ENCODE measurements at regions not wholly inside any gene's neighbourhood (a gene's known extent, or its start where the extent isn't known, plus 50 kb on each side); places are given as distances from the start of the nearest gene placed in this dataset.
"Not testable (repeated sequence)": the region's sequence is repeated elsewhere in the genome, so short reads cannot be mapped to it uniquely, and the experiment has no call there.

DNA sequence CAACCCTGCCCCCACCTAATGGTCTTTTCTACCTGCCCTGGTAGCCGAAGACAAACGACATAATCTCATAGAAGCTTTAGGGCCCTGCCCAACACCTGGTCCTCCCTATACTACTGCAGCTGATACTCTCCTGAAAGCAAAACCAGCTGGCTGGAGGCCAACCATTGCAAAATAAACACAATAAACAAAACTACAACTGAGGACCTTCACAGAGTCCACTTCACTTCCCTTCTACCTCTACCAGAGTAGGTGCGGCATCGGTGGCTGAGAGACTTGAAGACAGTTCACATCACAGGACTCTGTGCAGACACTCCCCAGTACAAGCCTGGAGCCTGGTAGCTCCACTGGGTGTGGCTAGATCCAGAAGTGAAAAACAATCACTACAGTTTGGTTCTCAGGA is 476.2 kb downstream of the MMUT start:
- DNase-seq, result no peak

DNA sequence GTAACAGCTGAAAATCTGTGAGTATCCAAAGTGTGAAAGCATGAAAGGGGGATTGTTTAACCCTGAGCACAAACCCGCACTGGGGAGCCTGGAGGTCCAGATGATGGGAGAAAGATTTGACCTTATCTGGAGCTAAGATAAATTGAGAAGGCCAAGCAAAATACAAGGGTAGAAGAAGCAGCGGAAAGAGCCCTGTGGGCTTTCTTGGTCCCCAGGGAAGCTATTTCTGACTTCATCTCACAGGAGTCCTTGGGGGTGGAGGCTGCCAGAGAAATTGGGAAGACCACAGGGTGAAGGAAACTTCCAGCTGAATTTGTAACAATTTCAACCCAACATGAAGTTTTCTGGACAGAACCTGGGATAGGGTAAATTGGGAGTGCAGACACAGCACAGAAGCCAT is 476.9 kb downstream of the MMUT start:
- no peak for DNase-seq

DNA sequence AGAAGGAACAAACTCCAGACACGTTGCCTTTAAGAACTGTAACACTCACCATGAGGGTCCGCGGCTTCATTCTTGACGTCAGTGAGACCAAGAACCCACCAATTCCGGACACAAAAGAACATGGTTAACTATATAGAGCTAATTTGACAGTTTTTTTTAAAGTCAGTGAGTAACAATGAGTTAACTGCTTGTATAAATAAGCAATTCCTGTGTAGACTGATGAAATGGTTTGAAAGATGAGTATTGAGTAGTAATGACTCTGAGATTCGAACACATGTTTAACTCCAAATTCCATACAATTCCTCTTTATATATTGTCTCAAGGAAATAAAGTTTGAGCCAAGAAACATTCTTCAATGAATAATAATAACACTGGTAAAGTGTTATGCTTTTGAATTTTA is 478.0 kb downstream of the MMUT start:
- peak; percentile 31 for DNase-seq

DNA sequence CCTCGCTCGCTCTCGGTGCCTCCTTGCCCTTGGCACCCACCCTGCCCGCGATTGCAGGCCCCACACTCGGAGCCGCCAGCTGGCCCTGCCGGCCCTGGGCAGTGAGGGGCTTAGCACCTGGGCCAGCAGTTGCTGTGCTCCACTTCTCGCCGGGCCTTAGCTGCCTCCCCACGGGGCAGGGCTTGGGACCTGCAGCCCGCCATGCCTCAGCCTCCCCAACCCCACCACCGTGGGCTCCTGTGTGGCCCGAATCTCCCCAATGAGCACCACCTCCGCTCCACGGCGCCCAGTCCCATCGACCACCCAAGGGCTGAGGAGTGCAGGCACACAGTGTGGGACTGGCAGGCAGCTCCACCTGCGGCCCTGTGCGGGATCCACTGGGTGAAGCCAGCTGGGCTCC is 479.1 kb downstream of the MMUT start:
- DNase-seq, result not testable (repeated sequence)

DNA sequence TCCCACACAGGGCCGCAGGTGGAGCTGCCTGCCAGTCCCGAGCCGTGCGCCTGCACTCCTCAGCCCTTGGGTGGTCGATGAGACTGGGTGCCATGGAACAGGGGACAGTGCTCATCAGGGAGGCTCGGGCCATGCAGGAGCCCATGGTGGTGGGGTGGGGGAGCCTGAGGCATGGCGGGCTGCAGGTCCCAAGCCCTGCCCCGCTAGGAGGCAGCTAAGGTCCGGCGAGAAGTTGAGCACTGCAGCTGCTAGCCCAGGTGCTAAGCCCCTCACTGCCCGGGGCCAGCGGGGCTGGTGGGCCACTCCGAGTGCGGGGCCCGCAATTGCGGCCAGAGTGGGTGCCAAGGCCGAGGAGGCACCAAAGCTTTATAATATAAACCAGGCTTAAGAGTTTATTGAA is 479.7 kb downstream of the MMUT start:
- no peak for DNase-seq

DNA sequence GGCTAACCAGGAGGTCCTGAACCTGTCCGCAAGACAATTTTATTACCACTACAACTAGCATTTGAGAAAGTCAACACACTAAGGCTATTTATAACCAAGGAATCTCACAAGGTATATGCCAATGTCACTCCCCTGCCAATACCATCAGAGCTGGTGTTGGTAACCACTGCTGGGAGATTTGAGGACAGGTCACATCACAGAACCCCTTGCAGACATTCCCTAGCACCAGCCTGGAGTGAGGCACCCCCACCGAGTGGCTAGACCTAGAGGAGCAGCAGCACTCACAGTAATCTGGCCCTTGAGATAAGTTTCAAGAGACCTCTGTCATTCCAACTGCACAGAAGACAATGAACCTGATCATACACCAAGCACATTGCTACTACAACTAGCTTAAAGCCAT is 483.2 kb downstream of the MMUT start:
- DNase-seq, result no peak

DNA sequence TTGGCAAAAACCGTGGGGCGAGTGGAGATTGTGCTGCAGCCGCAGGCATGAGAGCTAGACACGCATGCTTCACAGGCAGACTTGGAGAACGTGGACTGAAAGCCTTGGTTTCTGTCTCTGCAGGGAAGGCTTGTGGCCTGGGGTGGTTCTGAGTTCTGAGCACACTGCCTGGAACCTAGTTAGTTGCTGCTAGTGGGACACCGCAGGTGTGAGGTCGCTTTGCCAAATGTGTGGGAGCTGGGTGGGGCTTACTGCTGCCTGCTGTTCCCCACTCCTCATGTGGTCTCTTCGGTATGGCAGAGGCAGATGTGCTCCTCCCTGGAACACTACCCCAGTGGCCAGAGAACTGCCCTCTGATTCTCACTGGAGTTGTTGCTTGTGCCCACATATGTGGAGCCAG is 484.0 kb downstream of the MMUT start:
- DNase-seq, result no peak

DNA sequence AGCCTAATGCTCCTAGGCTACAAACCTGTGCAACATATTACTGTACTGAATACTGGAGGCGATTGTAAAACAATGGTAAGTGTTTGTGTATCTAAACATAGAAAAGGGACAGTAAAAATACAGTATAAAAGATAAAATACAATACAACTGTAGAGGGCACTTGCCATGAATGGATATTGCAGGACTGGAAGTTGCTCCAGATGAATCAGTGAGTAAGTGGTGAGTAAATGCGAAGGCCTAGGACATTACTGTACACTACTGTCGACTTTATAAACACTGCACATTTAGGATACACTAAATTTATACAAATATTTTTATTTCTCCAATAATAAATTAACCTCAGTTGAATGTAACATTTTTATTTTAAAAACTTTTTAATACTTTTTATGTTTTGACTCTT is 485.0 kb downstream of the MMUT start:
- no peak for DNase-seq

DNA sequence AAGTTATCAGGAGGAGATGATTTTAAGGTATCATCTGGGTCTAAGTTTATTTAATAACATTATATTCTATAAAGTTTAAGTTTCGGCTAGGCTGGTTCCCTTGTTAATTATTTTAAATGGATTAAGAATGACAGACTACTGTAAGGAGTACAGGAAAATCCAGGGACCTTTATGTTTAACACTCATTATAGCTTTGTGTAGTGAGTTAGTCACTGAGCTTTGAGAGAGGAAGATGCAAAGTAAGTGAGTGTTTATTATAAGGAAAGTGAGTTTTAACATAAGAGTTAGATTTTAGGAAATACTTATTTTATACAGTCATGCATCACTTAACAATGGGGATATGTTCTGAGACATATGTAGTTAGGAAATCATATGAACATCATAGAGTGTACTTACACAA is 485.5 kb downstream of the MMUT start:
- no peak for DNase-seq

DNA sequence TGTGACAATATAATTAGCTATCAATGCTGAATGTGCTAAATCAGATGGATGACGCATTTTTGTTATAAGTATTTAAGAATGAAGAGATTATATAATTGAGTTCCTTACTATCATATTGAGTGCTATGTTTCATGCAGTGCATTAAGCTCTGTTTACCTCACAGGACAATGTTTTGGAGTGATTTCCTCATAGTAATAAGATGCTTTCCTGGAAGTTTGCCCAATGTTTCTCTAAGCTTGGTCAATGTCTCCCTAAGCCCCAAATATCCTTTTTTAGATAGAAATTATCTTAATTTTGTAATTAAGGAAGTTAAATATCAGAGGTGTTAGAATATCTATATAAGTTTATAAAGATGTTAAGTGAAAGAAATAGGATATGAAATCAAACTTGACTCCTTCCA is 489.6 kb downstream of the MMUT start:
- DNase-seq, result no peak

DNA sequence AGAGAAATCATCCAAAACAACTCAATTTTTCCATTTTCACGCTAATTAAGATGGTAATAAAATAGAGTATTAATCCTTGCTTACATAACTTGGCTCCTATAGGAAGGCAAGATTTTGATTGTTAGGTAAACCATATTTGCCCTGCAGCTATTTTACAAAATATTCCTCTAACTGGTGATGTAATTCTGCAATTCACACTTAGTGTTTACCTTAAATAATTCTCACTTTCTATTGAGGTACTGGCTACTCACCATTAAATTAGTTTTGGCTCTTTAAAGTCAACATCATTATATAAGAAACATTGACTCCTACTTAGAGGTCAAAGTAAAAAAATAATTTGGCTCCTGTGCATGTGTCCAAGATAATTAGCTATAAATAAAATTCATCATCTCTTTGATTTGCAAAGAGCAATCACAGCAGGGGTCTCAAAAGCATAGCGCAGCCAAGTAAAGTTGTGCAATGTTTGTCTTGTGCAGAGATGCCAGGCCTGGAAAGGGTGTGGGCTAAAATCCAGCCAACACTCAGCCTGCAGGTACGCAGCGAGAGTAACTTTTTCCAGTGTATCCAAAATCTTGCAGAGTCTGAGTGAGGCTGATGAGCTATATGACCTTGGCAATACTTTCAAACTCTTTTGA is 501.2 kb downstream of the MMUT start:
- DNase-seq, result no peak

DNA sequence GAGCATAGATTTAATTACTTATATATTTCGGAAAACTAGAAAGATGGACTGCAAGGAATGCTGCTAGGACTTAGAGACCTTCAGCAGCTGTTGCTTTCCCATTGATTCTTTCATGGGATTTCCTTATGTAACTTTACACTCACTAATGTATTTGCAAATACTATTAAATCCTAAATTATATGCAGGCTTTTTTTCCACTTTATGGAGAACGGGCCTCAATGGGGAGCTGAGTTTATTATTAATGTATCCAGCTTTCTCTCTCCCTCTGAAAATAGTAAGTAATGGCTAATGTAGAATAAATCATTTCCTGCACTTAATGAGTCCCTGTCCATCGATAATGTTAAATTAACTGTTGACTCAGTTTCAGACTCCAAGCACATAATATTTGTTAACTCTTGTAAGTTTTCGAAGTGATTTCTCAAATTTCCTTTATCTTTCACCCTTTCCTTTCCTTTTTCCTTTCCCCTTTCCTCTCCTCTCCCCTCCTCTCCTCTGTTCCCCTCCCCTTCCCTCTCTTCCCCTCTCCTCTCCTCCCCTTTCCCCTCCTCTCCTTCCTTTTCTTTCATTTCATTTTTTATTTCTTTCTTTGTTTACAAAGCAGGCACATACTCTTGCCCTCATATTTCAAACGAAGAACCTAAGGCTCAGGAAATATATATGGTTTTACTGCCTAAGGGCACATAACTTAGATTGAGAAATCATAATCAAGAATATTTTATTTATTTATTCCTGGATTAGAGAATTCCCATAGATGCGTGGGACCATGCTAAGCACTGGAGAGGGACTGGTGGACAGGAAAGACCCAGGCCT is 503.6 kb downstream of the MMUT start:
- DNase-seq, result no peak

DNA sequence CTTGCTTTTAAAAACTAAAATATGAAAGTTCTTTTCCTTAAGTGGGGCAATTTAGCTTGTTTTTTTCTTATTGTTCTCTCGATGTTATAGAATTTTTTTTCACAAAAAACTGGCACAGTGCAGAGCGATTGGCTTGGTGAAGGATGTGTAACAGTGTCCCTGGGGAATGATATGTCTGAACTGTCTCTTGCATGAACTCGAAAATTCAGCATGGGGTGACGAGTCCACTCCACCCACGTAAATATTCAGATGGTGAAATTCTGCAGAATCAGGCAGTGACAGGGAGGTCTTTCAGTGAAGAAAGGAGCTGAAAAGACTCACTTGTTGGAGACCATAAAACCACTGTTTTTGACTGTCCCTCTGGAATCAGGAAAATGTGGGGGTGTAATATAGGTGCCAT is 505.3 kb downstream of the MMUT start:
- peak; percentile 7 for DNase-seq

DNA sequence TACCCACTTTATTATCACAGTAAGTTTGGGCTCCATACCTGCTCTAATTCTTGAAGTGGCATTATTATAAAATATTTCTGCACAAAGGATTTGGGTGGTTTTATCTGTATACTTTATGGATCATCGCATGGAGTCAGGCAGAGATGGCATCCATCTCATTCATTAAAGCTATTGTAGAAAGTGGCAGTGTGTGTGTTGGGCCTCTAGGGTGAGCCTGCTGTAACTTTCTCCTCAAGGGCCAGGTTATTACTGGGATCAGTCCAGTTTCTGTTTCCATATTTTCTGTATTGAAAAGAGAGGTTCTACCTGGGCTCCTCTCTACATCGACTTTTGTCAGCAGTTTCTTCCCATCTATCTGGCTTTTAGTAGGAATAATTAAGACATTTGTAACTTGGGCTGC is 511.1 kb downstream of the MMUT start:
- no peak for DNase-seq

DNA sequence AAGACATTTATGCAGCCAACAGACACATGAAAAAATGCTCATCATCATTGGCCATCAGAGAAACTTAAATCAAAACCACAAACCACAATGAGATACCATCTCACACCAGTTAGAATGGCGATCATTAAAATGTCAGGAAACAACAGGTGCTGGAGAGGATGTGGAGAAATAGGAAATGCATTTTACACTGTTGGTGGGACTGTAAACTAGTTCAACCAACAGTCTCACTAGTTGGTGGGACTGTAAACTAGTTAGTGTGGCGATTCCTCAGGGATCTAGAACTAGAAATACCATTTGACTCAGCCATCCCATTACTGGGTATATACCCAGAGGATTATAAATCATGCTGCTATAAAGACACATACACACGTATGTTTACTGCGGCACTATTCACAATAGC is 518.8 kb downstream of the MMUT start:
- DNase-seq, result not testable (repeated sequence)

DNA sequence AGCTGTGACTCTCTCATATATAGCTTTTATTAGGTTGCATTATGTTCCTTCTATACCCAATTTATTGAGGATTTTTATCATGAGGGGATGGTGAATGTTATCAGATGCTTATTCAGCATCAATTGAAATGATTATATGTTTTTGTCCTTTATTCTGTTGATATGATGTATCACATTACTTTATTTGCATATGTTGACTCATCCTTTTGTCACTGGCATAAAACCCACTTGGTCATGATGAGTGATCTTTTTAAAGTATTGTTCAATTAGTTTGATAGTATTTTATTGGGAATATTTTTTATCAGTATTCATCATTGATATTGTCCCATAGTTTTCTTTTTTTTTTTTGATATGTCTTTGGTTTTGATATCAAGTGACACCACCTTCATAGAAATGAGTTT is 529.9 kb downstream of the MMUT start:
- no peak for DNase-seq

DNA sequence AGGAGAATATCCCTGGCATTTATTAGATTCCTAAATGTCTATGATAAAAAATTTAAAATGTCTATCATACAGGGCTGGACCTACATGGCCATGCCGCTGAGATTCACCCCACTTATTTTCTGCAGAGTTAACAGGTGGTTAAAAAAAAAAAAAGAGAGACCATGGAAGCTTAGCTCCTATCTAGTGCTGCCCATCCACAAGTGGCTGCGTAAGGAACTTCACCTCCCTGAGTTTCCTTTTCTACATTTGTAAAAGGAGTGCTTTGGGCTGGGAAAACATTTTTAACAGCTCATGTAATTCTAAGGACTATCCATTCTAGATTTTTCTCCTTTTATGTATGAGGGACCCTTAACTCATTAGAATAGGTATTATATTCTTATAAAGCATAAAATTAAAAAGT is 534.1 kb downstream of the MMUT start:
- DNase-seq, result no peak

DNA sequence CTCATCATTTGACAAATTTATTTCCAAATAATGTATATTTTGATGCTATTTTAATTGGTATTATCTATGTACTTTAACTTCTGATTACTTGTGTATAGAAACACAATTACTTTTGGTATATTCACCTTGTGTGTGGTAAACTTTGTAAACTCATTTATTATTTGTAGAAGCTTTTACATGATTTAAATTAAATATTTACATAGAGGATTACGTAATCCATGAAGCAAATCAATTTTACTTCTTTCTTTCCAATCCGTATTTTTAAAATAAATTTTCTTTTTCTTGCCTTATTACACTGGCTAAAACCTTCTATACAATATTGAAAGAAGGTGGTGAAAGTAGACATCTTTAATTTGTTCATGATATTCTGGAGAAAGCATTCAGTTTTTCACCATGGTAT is 540.2 kb downstream of the MMUT start:
- DNase-seq, result no peak

DNA sequence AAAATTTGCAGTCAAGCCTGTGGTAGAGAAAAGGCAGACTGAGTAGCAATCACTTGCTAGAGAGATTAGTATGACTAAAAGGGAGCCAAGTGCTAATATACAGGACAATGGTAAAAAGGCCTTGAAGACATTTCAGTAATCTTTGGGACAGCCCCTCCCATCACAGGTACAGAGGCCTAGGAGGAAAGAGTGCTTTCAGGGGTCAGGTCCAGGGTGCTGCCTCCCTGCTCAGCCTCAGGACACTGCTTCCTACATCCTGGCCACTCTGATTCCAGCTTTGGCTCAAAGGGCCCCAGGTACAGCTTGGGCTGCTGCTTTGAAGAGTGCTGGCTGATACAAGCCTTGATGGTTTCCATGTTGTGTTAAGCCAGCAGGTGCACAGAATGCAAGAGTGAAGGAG is 543.5 kb downstream of the MMUT start:
- DNase-seq, result no peak

DNA sequence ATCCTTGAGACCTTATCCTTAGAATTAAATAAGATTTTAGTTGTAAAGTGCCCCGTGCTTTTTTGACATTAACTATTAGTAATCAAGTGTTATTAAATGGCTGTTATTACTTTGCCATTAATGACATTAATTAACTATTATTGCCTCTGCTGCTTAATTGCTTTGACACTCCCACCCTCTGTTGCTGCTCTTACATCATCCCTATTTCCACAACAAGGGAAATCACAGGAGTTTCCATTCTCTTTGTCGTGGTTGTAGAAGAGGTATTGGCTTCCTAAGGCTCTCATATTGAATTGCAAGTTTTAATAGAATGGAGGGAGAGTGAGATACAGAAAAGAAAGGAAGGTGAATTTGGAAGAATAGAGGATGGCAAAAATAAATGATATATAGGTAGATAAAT is 545.8 kb downstream of the MMUT start:
- DNase-seq, result no peak

DNA sequence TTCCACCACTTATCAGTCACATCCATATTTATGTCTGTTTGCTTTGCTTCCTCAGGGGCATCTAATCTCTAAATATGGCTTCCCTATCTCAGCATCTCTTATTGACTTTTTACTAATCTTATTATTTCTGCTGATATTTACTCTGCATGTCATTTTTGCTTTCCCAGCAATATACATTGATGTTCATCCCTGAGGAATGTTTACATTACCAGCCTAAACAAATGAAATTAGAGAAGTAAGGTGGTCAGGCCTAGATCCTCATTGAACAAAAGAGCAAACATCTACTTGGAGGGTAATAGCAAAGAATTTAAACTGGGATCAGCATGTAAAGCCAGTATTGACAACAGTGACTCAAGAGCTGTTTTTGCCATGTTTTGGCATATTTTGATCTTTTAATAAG is 546.4 kb downstream of the MMUT start:
- DNase-seq, result no peak

DNA sequence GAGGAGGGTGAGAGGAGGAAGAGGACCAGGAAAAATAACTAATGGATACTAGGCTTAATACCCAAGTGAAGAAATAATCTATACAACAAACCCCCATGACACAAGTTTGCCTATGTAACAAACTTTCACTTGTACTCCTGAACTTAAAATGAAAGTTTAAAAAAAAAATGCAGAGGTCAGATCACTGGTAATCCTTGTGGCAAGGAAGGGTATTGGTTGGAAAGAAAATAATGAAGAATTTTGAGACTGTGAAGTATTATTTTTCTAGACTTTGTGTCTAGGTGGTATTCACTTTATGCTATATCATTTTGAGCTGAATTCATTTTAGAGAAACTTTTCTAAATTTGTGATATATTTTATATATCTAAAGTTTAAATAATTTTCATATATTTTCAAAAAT is 547.5 kb downstream of the MMUT start:
- no peak for DNase-seq

DNA sequence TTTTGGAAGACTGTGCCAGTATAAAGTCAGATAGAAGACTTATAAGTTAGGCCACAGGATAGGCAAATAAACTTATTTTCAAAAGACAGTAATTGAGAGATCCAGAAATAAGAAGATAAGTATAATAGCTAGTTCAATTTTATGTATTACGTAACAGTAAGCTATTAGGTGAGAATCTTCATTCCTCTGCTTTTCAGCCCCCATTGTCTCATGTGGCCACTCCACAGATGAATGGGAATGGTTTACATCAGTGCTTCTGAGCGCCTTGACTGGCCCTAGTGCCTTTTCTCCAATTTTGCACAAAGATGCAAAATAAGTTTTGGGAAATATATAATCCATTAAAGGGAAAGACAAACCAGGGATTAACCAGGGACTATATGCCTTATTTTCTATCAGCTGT is 550.5 kb downstream of the MMUT start:
- no peak for DNase-seq

DNA sequence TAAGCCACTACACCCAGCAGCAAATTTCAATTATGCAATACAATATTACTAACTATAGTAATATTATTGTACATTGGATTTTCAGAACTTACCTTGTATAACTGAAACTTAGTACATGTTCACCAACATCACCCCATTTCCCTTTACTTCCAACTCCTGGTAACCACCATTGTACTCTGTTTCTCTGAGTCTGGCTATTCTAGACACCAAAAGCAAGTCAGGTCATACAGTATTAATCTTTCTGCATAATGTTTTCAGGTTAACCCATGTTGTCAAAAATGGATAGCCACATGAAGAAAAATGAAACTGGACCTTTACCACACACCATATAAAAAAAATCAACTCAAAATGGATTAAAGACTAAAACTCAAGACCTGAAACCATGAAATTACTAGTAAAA is 558.2 kb downstream of the MMUT start:
- DNase-seq, result no peak

DNA sequence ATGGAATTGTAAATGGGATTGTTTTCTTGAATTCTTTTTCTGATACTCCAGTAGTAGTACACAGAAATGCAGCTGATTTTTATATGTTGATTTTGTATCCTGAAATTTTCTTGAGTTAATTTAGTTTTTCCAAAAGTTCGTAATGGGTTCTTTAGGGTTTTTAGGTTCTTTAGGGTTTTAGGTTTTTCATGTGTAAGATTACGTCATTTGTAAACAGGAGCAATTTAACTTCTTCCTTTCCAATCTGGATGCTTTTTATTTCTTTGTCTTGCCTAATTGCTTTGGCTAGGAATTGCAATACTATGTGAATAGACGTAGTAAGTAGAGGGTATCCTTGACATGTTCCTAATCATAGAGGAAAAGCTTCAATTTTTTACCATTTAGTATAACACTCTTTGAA is 568.6 kb downstream of the MMUT start:
- no peak for DNase-seq
